ENCODE measurements at regions not wholly inside any gene's neighbourhood (a gene's known extent, or its start where the extent isn't known, plus 50 kb on each side); places are given as distances from the start of the nearest gene placed in this dataset.
"Not testable (repeated sequence)": the region's sequence is repeated elsewhere in the genome, so short reads cannot be mapped to it uniquely, and the experiment has no call there.

DNA sequence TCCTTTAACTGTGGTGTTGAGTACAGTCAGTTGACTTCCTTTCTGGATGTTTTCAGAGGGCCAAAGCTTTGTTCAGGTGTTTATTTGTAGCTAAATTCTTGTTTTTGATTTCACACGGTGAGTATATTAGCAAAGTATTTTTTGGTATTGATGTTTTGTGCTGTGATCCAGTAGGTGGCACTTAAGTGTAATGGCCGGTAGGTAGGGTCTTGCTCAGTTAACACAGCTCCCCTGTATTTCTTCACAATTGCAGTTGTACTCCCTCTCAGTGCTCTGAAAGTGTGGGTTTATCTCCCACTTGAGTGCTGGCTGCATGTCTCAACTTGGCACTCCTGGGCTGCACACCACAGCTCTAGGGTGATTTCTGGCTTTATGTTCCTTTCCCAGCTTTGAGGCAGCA, 339.5 kb downstream of the AEBP2 start:
- no peak for DNase-seq

DNA sequence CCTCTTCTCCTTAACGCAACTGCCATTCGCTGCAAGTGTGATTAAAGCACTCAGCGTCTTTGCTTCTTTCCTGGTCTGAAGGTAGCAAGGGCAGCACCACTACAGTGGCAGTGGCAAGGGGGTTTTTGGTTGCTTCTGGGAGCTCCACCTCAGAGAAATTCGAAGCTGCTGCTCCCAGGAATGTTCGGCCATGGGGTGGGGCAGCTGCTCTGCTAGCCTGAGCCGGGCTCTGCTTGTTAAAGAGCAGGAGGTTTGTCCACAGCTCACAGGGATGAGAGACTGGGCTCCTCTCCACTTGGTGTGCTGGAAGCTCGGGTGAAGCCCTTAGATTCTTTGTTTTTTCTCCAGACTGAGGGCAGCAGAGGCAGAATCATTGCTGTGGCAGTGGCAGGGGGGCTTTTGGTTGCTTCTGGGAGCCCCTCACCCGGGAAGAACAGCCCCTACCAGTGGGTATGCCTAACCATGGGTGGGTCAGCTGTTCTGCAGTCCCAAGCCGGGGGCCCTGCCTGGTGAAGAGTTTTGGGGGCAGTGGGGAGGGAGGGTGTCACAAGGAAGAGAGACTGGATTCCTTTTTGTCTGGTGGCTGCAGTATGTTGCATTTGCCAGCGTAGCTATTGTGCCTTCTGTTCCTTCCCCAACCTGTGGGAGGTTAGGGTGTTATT, 340.2 kb downstream of the AEBP2 start:
- no peak for DNase-seq

DNA sequence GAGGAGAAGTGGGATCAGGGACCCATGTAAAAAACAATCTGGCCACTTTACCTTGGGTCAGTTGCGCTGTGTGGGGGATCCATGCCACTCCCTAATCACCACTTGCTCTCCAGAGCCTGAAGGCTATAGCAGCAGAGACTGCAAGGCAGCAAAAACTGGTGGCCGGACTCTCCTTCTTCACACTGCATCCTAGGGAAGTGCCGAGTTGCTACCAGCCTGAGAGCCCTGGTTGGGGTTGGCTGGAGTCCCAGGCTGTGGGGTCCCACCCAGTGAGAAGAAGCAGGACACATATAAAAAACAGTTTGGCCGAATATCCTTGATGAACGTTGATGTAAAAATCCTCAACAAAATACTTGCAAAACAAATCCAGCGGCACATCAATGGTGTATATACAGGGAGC, 341.2 kb downstream of the AEBP2 start:
- DNase-seq, result no peak

DNA sequence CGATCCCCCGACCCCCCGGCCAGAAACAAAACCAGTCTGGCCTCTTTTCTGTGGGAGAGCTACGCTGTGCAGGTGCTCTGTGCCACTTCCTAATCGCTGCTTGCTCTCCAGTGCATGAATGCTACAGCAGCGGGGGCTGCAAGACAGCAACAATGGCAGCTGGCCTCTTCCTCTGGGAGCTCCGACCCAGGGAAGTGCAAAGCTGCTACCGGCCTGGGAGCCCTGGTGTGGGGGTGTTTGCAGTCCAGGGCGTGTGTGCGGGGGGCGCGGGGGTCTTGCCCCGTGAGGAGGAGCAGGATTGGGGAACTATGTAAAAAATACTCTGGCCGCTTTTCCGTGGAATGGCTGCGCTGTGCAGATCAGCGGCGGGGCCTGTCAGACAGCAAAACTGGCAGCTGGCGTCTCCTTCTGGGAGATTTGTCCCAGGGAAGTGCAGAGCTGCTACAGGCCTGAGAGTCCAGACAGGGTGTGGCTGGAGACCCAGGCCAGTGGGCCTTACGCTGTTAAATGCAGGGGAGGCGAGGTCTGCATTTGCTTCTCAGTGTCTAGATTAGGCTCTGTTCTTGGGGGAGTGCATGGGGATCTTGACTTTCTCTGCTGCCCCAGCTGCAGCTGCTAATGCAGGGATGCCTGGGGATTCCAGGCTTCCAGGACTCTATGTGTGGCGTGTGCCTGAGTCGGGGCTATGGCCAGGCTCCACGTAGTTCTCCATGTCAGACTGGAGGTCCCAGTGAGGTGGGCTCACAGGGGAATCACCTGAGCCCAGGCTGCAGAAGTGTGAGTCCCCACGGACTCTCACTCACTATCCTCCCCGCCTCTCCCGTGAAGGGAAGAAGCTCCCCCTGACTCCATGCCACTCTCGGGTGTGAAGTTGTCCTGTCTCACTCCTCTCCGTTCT, 344.5 kb downstream of the AEBP2 start:
- DNase-seq, result no peak

DNA sequence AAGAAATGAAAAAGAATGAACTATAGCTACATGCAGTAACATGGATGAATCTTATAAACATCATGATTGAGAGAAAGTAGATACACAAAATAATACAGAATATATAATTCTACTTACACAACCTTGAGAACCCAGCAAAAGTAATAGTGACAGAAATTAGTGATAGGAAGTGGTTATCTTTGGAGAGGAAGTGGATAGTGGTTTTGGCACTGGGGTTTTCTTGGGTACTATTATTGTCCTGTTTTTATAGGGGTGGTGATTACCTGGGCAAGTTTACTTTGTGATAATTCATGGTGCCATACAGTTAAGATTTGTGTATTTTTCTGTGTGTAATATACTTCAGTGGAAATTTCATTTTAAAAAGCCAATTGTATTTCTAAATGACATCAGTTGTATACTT, 352.7 kb downstream of the AEBP2 start:
- DNase-seq, result no peak

DNA sequence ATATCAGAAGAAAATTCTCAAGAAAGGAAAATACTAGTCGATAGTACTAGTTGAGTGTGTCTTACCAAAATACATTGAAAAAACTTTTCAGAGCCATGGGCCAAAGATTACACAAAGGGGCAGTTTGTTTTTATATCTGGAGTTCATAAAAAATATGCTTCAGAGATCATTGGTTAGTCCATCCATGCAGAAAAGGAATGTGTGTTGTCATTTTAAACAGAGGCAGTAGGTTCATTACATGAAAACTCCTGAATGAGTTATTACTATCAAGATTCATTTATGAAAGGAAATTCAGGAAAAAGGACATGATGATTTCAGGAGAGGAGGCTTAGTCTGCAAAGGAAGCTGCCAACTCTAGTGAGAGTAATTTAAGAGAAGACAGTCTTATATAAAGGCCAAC, 354.8 kb downstream of the AEBP2 start:
- DNase-seq, result no peak

DNA sequence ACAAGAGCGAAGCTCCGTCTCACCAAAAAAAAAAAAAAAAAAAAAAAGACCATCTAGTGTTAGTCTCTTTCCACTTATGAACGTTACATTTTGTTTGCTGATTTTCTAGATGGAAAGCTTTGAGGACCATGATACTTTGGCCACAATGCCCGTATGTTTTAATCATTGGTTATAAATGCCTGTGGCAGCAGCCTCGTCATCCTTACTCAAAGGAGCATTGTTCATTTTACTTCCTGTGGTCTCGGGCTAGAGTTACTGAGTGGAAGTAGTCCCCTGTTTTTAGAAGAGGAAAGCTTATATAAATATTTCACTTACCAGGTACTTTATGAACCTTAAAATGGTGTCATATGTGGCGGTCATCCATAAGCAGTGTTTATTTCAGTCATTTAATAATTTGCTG, 359.9 kb downstream of the AEBP2 start:
- no peak for DNase-seq

DNA sequence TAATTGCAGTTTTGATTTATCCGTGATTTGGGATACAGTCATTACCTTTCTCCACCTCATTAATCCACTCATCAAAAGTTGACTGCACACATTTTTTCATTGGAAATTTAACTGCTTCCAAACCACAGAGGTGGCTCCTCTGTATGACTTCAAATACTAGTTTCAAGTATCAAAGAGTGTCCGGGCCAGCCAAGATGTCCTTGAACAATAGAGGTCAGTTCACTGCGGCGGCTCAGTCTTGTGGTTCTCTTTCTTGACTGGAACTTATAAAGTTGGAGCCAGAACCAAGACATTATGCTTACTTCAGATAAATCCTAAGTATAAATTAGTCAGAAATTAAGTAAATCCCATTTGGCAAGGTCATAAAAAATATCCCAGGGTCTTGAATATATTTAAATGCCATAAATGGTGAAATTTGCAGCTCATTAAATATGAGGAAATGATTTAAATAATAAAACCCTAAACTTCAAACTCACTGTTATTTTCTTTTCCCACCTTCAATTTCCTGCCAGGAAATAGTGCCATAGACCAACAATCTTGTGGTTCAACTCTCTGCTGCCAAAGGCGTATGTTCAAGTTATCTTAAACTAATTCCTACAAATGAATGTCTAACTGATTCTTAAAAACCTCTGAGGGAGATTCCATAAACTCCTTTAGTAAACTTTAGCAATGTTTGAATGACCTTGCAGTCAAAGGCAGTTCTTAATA, 360.8 kb downstream of the AEBP2 start:
- DNase-seq, result no peak

DNA sequence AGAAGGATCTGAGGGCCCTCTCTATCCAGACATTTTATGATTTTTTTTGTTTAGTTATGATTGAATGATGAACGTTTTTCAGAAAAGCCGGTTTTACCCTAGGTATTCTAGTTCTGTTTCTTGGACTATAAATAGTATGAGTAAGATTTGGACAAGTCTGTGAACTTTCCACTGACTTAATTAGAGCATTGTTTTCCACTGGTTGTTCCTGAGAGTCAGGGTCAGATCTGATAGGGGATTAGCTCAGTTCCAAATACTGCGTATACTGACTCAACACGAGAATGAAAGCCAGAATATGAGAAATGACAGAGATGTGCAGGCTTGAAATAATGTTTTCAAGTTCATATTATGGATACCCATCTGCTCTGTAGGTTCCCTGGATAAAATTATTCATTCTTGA, 361.6 kb downstream of the AEBP2 start:
- no peak for DNase-seq

DNA sequence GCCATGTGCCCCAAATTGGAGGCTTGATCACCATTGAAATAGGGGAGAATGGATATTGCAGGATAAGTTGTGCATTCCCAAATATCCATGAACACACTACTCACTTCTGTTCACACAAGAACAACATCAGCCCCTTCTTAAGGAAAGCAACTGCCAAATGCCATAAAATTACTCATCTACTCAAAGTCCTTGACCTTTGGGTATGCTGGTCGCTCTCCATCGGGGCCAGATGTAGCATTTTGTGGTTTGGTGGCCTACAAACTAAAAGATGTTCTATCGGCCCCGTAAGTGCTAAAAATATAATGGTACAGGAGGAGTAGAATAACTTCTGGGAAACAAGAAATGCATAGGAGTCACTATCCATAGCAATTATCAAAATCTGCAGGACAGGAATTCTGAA, 362.6 kb downstream of the AEBP2 start:
- DNase-seq, result no peak

DNA sequence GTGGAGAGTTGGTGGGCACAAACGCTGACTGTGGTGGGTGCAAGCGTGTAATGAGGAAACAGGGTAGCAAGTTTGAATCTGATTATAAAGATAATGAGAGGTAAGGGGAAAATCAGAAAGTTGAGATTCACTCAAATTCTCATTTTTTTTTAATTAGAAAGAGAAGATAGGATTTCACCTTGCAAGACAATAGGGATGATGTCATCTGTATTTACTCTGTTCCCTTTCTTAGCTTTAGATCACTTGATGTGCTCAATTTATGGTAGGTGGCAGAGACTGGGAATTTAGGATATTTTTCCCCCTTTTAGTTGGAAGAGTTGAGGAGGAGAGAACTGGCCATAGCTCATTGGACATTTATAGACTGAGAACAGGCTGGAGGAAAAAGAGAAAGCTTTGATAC, 363.6 kb downstream of the AEBP2 start:
- DNase-seq, result no peak

DNA sequence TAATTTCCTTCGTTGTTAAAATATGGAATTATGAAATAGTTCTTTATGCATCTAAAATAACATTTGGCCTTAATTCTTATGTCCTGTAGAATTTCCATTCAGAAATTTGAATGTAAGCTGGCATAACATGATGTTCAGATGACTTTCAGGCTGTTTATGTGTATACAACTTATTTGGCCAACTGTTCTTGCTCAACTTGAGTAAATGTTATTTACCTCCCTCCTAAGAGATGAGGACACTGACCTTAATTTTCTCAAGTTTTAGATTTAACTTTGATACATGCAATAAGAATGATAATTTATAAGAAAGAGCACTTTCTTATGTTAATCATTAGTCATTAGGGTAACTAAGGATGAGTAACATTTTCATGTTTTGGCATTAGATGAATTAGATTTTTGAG, 365.4 kb downstream of the AEBP2 start:
- no peak for DNase-seq

DNA sequence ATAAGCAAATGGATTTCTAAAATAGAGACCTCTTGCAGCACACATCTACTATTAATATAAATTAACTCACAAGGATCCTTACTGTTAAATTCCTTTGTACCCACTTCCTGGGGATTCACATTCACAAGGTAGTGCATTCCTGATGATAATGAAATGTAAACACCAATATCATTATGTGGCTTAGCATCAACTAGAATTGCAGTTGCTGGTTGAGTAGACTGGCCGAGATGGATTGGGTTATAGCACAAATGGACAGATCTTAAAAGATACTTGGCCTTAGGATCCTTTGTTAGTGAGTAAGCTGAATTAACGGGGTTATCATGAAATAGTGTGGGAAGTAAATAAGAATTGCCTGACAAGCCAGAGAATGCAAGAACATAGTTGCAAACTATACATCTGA, 369.1 kb downstream of the AEBP2 start:
- no peak for DNase-seq

DNA sequence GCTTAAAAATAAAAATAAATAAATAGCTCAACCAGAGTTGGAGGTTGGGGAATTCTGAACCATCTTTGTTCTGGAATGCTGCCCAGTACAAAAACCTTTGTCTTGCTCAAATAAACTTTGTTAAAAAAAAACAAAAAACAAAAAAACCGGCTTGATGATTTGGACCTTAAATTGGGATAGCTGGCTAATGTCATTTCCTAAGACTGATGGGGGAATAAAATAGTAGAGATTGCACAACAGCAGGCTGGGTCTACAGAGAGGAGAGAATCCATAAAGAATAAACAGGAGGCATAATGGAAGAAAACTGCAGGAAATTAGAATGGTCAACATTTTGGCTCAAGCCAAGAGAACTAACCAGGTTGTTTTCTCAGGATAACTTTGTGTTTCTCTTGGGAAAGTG, 370.9 kb downstream of the AEBP2 start:
- no peak for DNase-seq

DNA sequence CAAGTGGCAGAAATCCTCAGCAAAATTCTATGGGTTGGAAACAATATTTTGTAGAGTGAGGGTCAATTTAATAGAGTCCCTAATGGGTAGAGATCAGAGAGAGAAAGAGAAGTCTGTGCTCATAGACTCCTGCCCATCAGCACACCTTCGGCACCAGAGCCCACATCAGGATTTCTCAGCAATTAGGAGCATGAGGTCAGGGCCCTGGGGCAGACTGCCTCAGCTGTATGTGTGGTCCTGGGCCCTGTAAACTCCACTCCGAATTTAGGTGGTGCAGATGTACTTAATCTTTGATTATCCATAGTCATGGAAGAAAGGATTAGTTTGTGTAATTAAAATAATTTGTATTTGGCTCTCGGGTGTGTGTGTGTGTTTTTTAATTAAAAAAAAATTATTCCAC, 372.6 kb downstream of the AEBP2 start:
- DNase-seq, result no peak

DNA sequence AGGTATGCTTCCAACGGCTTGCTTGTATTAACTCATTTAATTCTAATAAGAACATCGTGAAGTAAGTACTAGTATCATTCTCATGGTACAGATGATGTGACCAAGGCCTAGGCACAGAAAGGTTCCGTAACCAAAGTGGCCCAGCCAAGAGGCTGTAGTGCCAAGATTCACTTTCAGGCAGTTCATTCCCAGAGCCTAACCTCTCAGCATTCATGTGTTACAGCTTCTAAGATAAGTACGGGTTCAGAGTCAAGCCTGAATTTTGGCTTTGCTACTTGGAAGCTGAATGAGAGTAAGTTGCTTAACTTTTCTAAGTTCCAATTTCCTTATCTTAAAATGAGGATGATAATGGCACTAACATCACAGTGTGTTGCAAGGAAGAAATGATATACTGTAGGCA, 379.9 kb downstream of the AEBP2 start:
- no peak for DNase-seq

DNA sequence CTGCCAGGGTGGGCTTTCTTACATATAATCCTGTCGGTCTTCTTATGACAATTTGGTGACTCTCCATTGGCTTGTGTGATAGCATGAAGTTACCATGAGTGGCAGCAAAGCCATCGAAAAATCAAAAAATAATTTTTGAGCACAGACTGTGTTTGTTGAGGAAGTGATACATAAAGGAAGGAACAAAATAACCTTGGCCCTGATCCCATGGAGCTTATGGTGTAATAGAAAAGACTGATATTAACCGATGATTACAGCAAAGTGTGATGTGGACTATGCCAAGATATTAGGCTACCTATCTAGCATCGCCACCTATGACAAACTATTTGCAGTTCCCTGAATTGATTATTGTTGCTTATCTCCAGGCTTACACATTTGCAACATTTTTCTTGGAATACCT, 383.2 kb downstream of the AEBP2 start:
- DNase-seq, result no peak

DNA sequence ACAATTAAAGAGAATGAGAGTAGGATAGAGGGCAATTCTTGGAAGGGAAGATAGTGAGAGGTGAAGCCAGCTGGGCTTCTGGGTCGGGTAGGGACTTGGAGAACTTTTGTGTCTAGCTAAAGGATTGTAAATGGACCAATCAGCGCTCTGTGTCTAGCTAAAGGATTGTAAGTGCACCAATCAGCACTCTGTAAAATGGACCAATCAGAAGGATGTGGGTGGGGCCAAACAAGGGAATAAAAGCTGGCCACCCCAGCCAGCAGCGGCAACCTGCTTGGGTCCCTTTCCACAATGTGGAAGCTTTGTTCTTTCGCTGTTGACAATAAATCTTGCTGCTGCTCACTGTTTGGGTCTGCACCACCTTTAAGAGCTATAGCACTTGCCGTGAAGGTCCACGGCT, 384.0 kb downstream of the AEBP2 start:
- not testable (repeated sequence) for DNase-seq

DNA sequence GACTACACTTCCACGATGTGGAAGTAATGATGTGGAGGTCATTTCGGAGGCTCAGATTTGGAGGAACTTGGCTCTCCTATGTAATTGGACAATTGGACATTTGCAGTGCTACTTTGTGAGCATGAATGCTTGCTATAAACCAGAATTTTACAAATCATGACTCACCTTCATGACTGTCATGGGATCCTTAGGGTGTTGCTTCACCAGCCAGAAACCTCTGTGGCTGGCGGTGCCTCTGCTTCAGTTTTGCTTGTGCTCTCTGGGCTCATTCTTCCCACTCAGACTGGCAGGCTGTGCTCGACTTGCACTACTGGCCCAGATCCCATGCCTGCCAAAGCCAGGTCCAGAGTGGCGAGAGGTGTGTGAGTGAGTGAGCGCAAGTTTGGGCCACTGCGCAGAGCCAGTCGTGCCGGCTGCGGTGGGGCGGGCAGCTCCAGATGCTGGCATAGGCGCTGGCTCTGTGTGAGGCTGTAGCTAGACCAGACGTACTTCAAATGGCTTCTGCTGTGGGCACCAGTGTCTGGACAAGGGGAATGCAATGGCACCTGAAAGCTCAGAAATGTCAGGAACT, 387.8 kb downstream of the AEBP2 start:
- no peak for DNase-seq

DNA sequence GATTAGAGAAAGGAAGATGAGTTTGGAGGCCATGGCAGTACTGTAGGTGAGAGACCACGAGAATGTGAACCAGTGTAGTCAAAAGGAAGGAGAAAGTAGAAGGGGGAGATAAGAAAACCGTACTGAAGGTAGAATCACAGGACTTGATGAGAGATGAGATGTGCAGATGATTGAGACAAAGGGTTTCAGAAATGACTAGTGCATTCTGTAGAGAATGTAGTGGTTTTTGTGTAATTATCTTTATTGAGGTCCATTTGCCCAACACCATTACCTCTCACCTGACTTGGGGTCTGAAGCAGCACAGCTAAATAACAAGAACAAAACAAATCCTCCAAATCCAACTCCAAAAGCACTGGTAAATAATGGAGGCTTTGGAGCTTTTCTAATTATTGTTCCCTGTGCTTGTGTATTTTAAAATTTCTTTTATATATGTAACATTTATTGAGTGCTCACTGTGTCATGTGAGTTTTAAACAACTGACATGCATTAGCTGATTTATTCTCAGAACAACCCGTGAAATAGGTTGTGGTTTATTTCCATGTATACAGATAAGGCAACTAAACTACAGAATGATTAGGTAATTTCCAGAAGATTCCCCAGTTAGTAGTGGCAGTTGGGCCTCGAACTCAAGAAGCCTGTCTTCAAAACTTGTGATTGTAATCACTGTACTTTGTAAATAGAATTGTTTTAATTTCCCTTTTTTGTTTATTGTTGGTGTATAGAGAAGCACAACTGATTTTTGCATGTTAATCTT, 390.0 kb downstream of the AEBP2 start:
- no peak for DNase-seq

DNA sequence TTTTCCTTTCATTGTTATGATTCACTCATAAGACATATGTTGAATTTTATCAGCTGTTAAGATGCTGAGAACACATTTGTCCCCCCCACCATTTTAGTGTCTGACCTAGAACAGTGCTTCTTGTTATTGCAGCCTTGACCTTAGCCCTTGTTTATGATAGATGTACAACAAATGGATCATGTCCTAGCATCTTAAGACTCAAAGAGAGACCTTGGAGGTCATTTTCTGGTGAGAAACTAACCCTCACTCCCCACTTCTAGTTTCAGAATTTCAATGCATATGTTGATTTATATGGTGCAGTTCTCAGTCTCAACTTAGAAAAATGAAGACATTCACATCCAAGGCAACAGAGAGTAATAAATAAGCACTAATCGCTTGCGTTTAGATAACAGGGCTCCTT, 391.2 kb downstream of the AEBP2 start:
- no peak for DNase-seq

DNA sequence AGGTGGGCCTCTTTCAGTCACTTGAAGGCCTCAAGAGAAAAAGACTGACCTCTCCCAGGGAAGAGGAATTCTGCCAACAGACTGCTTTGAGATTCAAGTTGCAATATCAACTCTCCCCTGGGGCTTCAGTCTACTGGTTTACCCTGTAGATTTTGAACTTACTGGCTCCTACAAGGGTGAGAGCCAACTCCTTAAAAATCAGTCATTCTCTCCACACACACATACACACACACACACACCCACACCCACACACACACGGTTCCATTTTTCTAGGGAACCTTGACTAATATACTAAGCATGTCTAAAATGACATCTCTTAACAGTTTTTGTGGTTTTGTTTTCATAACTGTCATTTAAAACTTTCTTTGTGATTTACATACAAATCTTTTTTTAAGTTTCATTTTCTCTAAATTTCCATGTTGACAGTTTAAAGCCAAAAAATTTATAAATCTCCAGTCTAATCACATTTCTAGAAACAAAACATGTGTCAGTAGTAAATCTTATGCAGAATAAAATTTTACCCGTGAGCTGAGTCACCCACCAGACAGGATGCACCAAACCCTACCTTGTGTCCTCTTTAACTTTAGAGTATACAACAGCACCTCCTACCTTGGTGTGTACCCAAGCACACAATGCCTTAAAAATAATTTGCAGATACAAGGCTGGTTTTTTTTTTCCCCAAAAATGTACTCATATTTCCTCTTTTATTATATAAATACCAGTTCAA, 394.6 kb downstream of the AEBP2 start:
- DNase-seq, result no peak

Measured in hindlimb muscle (tissue), 1 donor.